Kidney (tissue), 13 donors: ENCODE measurements at regions not wholly inside any gene's neighbourhood (a gene's known extent, or its start where the extent isn't known, plus 50 kb on each side); places are given as distances from the start of the nearest gene placed in this dataset.

Experiments
- DNase-seq, 5 donors: peaks; one replicate each; pipeline ENCODE4 v3.0.0-alpha.2; 2013 to 2020
- FAIRE-seq: peaks from 2 replicates; lab custom pipeline; 2012; peaks lifted over from hg19 to GRCh38; lab: Jason Lieb, UNC
- H3K27ac ChIP-seq, 2 donors: one replicate each; pipeline ENCODE4 v1.7.0; 2013; ENCODE audit warnings: low read depth in 2 of 2, low read length in 2 of 2, inconsistent platforms in 1 of 2
- H3K27me3 ChIP-seq: one replicate; pipeline ENCODE4 v1.7.1; 2013; ENCODE audit warnings: low read length, inconsistent platforms; ENCODE audit not compliant: control insufficient read depth, insufficient read depth
- H3K36me3 ChIP-seq, 3 donors: one replicate each; pipeline versions ENCODE4 v1.7.0 to v1.7.1; 2013; ENCODE audit warnings: low read length in 3 of 3, control low read depth in 1 of 3, inconsistent platforms in 1 of 3; ENCODE audit not compliant: insufficient read depth in 3 of 3, control insufficient read depth in 2 of 3
- H3K4me1 ChIP-seq, 3 donors: one replicate each; pipeline versions ENCODE4 v1.7.0 to v1.7.1; 2013; ENCODE audit warnings: low read length in 3 of 3, inconsistent platforms in 1 of 3, low read depth in 1 of 3; ENCODE audit not compliant: control insufficient read depth in 2 of 3, insufficient read depth in 2 of 3
- H3K4me3 ChIP-seq, 3 donors: one replicate each; pipeline versions ENCODE4 v1.7.0 to v1.8.1; 2013; ENCODE audit warnings: low read length in 3 of 3, control low read depth in 1 of 3, inconsistent platforms in 1 of 3
- H3K9ac ChIP-seq, 3 donors: one replicate each; pipeline versions ENCODE4 v1.7.0 to v1.7.1; 2013; ENCODE audit warnings: low read length in 3 of 3, control low read depth in 1 of 3, inconsistent platforms in 1 of 3
- H3K9me3 ChIP-seq, 3 donors: one replicate each; pipeline versions ENCODE4 v1.7.0 to v1.7.1; 2013; ENCODE audit warnings: low read length in 3 of 3, control low read depth in 1 of 3, inconsistent platforms in 1 of 3; ENCODE audit not compliant: control insufficient read depth in 2 of 3, insufficient read depth in 1 of 3
- CTCF ChIP-seq: IDR thresholded peaks from 3 replicates; pipeline ENCODE4 v1.5.1; 2012; ENCODE audit warnings: mild to moderate bottlenecking, moderate library complexity, borderline replicate concordance; ENCODE audit not compliant: insufficient read depth; ENCODE audit errors: extremely low read depth
- intact Hi-C: fragments of 100-400 bp; cut with DNase I; formaldehyde crosslinking; loops from one replicate; pipeline ENCODE4 v1.11.1; 2022
- donor health status: control.
- donor health status: control.
- donor health status: control.
- donor health status: control.
- donor health status: control.
- donor health status: DM: yes; HTN: yes; CAD: no.
- donor health status: Normal renal cell carcinoma (clear cell type).

DNA sequence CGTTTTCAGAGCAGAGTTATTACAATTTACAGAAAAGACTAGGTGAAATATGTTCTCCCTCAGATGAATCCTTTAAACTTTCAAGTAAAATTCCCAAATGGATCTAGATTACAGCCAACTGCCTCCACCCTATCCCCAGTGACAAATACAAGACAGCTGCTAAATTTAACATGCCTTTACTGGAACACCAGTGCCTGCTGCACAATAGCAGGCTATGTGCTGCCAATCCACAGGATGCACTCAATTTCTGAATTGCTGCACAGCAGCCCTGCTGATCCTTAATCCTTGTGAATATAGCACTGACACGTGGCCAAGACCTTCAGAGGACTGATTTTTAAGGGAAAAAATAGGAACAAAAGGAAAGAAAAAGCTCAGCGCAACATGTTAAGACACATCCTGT, 128.9 kb downstream of the CCER1 start:
- intact Hi-C loops = no loop called here
- H3K36me3 ChIP-seq = no peaks in the 10 kb centered on the region
- no peaks in the 10 kb centered on the region for H3K9me3 ChIP-seq
- no peak for DNase-seq
- no peak for TF ChIP-seq CTCF
- H3K4me1 ChIP-seq = no peaks in the 10 kb centered on the region
- no peak overlapping the region for H3K9ac ChIP-seq
- no peak overlapping the region for H3K4me3 ChIP-seq
- H3K27me3 ChIP-seq = no peaks in the 10 kb centered on the region
- H3K27ac ChIP-seq = no peak overlapping the region
- no peak for FAIRE-seq

- Histone ChIP-seq H3K36me3 (no peaks in the 10 kb centered on the region), H3K9me3 (no peaks in the 10 kb centered on the region), H3K27me3 (no peaks in the 10 kb centered on the region), H3K27ac (no peak overlapping the region), H3K9ac (no peak overlapping the region), H3K4me3 (no peak overlapping the region), H3K4me1 (no peaks in the 10 kb centered on the region)
- DNase-seq (peak in 1 of 5 donors; percentile 59), FAIRE-seq (no peak)
- no peak for TF ChIP-seq CTCF
- intact Hi-C loops = no loop called here
Observed at GRCh38 chr12:90823859-90824258, 131.1 kb downstream of the CCER1 start.

GRCh38 chr12:90819709-90820108, 135.3 kb downstream of the CCER1 start:
- FAIRE-seq (no peak), DNase-seq (no peak)
- Histone ChIP-seq H3K36me3 (no peaks in the 10 kb centered on the region), H3K4me3 (no peak overlapping the region), H3K27ac (no peak overlapping the region), H3K27me3 (no peaks in the 10 kb centered on the region), H3K4me1 (no peaks in the 10 kb centered on the region), H3K9ac (no peak overlapping the region), H3K9me3 (no peaks in the 10 kb centered on the region)
- no peak for TF ChIP-seq CTCF
- intact Hi-C loops = no loop called here
